ENCODE measurements at regions not wholly inside any gene's neighbourhood (a gene's known extent, or its start where the extent isn't known, plus 50 kb on each side); places are given as distances from the start of the nearest gene placed in this dataset.

DNA sequence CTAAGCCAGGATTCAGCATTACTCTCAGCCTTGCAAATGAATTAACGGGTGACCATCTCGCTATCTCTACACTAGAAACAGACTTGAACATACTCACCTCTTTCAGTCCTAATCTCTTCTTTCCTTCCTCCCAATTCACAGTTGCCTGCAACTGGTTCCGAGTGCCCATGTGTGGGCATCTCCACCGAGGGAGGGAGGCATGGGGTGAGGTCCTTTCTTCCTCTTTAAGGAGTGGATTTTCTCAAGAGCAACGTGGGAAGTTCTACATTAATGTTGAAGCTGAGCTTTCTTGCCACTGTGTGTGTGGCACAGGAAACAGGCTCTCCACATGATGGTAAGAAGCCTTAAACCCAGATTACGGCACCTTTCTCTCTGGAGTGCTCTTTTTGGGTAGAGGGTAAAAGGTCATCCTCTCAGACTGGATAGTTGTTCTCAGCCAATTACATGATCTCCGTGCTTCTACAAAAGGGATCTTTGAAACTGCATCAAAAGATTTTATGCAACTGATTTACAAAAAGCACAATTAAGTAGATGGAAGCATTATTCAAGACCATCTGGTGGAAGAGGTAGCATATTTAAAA lies 286.8 kb upstream of the NR2F2 start:
- Histone ChIP-seq H3K27me3 (ENCODE audit: control insufficient read depth, extremely low read depth, insufficient read depth, low read length) (no peaks in the 10 kb centered on the region), H3K4me1 (ENCODE audit: control insufficient read depth, extremely low read depth, insufficient read depth, low read length) (no peaks in the 10 kb centered on the region), H3K36me3 (ENCODE audit: control insufficient read depth in 2 of 2, extremely low read depth in 1 of 2, insufficient read depth in 2 of 2, low read length in 2 of 2) (no peaks in the 10 kb centered on the region), H3K9me1 (ENCODE audit: control insufficient read depth, extremely low read depth, insufficient read depth, low read length) (no peaks in the 10 kb centered on the region), H3K4me3 (ENCODE audit: control insufficient read depth in 2 of 3, extremely low read depth in 1 of 3, insufficient read depth in 2 of 3, low read depth in 1 of 3, low read length in 3 of 3) (no peak overlapping the region), H2AFZ (ENCODE audit: control insufficient read depth, low read length) (no peak overlapping the region), H3K79me2 (ENCODE audit: control insufficient read depth, insufficient read depth, low read length) (no peaks in the 10 kb centered on the region), H3K9ac (ENCODE audit: control insufficient read depth, extremely low read depth, insufficient read depth, low read length) (no peak overlapping the region), H3K27ac (ENCODE audit: control insufficient read depth, insufficient read depth, low read length) (no peak overlapping the region), H3K4me2 (ENCODE audit: control insufficient read depth, extremely low read depth, insufficient read depth, low read depth, low read length) (no peak overlapping the region), H3K9me3 (ENCODE audit: control insufficient read depth, low read depth, low read length) (no peaks in the 10 kb centered on the region), H4K20me1 (ENCODE audit: control insufficient read depth, extremely low read depth, insufficient read depth, low read length) (no peaks in the 10 kb centered on the region)
- dilution Hi-C loops (cut with MboI; ENCODE audit: extremely low pct_ligation_motif_present, low sequenced_read_pairs), result no loop called here
- TF ChIP-seq, protein P1, sequence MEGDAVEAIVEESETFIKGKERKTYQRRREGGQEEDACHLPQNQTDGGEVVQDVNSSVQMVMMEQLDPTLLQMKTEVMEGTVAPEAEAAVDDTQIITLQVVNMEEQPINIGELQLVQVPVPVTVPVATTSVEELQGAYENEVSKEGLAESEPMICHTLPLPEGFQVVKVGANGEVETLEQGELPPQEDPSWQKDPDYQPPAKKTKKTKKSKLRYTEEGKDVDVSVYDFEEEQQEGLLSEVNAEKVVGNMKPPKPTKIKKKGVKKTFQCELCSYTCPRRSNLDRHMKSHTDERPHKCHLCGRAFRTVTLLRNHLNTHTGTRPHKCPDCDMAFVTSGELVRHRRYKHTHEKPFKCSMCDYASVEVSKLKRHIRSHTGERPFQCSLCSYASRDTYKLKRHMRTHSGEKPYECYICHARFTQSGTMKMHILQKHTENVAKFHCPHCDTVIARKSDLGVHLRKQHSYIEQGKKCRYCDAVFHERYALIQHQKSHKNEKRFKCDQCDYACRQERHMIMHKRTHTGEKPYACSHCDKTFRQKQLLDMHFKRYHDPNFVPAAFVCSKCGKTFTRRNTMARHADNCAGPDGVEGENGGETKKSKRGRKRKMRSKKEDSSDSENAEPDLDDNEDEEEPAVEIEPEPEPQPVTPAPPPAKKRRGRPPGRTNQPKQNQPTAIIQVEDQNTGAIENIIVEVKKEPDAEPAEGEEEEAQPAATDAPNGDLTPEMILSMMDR (optimal IDR thresholded peaks at IDR 0.05 in 1 of 3, IDR thresholded peaks at IDR 0.05 in 1 of 3, conservative IDR thresholded peaks at IDR 0.05 in 1 of 3; ENCODE audit: extremely low read depth in 1 of 3, insufficient read depth in 2 of 3, low read length in 3 of 3), result no peak
- TF ChIP-seq EZH2 (IDR thresholded peaks at IDR 0.05; ENCODE audit: low read length), result no peak
- no peak for DNase-seq (ENCODE audit: low read depth, low spot score)
- no peak for FAIRE-seq

GRCh38 chr15:96046620-96047240 lies 283.8 kb upstream of the NR2F2 start:
- no peak for FAIRE-seq

More at GRCh38 chr15:96046620-96047240, 283.8 kb upstream of the NR2F2 start:
- Histone ChIP-seq H3K9ac (ENCODE audit: control insufficient read depth, extremely low read depth, insufficient read depth, low read length) (no peak overlapping the region), H3K9me1 (ENCODE audit: control insufficient read depth, extremely low read depth, insufficient read depth, low read length) (no peaks in the 10 kb centered on the region), H2AFZ (ENCODE audit: control insufficient read depth, low read length) (no peak overlapping the region), H4K20me1 (ENCODE audit: control insufficient read depth, extremely low read depth, insufficient read depth, low read length) (no peaks in the 10 kb centered on the region), H3K27ac (ENCODE audit: control insufficient read depth, insufficient read depth, low read length) (no peak overlapping the region), H3K79me2 (ENCODE audit: control insufficient read depth, insufficient read depth, low read length) (no peaks in the 10 kb centered on the region), H3K4me3 (ENCODE audit: control insufficient read depth in 2 of 3, extremely low read depth in 1 of 3, insufficient read depth in 2 of 3, low read depth in 1 of 3, low read length in 3 of 3) (no peak overlapping the region), H3K9me3 (ENCODE audit: control insufficient read depth, low read depth, low read length) (no peaks in the 10 kb centered on the region), H3K4me1 (ENCODE audit: control insufficient read depth, extremely low read depth, insufficient read depth, low read length) (no peaks in the 10 kb centered on the region), H3K36me3 (ENCODE audit: control insufficient read depth in 2 of 2, extremely low read depth in 1 of 2, insufficient read depth in 2 of 2, low read length in 2 of 2) (no peaks in the 10 kb centered on the region), H3K4me2 (ENCODE audit: control insufficient read depth, extremely low read depth, insufficient read depth, low read depth, low read length) (no peak overlapping the region), H3K27me3 (ENCODE audit: control insufficient read depth, extremely low read depth, insufficient read depth, low read length) (no peaks in the 10 kb centered on the region)
- TF ChIP-seq EZH2 (IDR thresholded peaks at IDR 0.05; ENCODE audit: low read length), result no peak
- TF ChIP-seq, protein P1 (optimal IDR thresholded peaks at IDR 0.05 in 1 of 3, IDR thresholded peaks at IDR 0.05 in 1 of 3, conservative IDR thresholded peaks at IDR 0.05 in 1 of 3; ENCODE audit: extremely low read depth in 1 of 3, insufficient read depth in 2 of 3, low read length in 3 of 3), result no peak
- DNase-seq (ENCODE audit: low read depth, low spot score), result no peak
- dilution Hi-C loops (cut with MboI; ENCODE audit: extremely low pct_ligation_motif_present, low sequenced_read_pairs), result no loop called here

All from keratinocyte (primary cell).